ENCODE measurements at regions not wholly inside any gene's neighbourhood (a gene's known extent, or its start where the extent isn't known, plus 50 kb on each side); places are given as distances from the start of the nearest gene placed in this dataset.

DNA sequence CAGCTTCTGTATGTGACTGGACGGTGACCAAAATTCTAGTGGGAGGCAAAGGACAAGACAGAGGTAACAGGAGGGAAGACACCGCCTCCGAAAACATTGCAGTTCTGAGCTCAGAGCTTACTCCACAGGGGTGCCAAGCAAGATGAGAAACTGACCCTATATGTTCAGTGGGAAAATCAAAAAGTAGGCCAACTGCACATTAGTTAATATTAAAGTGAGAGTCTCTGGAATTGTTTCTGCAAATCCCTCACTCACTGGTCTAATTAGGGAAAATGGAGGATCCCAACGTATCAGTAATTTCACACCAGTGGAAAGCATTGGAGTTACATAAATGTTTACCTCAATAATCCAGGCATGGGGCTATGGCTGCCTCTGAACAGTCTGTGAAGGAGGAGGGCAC lies 313.3 kb upstream of the KCNH8 start:
- no peak for DNase-seq (ENCODE audit: low read depth in 3 of 3, low spot score in 1 of 3)

- no peak for DNase-seq (ENCODE audit: low read depth in 3 of 3, low spot score in 1 of 3)
Observed at GRCh38 chr3:18830087-18830486, 318.2 kb upstream of the KCNH8 start.

- DNase-seq (ENCODE audit: low read depth in 3 of 3, low spot score in 1 of 3) = no peak
Observed at GRCh38 chr3:18828637-18829036, 319.7 kb upstream of the KCNH8 start.

GRCh38 chr3:18827664-18828063 lies 320.6 kb upstream of the KCNH8 start:
- no peak for DNase-seq (ENCODE audit: low read depth in 3 of 3, low spot score in 1 of 3)

DNA sequence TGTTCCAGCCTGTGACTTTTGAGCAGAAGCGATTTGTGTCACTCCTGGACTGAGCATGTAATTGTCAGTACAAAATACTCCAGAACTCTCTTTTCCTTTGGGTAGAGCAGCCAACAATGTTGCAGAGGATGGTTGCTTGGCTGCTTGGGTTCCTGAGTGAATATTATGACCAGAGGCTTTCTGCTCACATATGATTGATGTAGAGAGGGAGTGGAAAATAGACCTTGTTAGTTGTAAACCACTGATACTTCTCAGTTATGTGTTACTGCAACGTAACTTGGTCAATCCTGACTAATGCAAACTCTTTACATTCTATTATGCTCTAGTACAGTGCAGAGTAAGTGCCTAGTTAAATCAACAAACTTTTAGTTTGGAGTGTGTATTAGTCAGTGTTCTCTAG lies 322.6 kb upstream of the KCNH8 start:
- no peak for DNase-seq (ENCODE audit: low read depth in 3 of 3, low spot score in 1 of 3)

- DNase-seq (ENCODE audit: low read depth in 3 of 3, low spot score in 1 of 3) = no peak
Observed at GRCh38 chr3:18813300-18813699, 335.0 kb upstream of the KCNH8 start.

- DNase-seq (ENCODE audit: low read depth in 3 of 3, low spot score in 1 of 3) = no peak
Observed at GRCh38 chr3:18812316-18812715, 336.0 kb upstream of the KCNH8 start.

DNA sequence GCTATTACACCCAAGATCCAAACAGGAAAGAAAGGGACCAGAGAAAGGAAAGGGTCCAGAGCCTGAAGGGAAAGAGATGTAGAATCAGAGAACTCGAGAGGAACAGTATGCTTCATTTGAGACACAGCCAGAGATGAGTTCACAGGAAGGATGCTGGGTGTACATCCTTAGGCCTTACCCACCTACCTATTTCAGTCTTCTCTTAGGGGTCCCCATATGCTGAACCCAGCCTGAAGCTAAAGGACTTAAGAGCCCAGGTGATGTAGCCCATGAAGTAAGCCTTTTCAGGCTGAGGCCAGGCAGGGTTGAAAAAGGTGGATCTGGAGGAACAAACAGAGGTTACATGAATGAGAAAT lies 338.0 kb upstream of the KCNH8 start:
- no peak for DNase-seq (ENCODE audit: low read depth in 3 of 3, low spot score in 1 of 3)

DNA sequence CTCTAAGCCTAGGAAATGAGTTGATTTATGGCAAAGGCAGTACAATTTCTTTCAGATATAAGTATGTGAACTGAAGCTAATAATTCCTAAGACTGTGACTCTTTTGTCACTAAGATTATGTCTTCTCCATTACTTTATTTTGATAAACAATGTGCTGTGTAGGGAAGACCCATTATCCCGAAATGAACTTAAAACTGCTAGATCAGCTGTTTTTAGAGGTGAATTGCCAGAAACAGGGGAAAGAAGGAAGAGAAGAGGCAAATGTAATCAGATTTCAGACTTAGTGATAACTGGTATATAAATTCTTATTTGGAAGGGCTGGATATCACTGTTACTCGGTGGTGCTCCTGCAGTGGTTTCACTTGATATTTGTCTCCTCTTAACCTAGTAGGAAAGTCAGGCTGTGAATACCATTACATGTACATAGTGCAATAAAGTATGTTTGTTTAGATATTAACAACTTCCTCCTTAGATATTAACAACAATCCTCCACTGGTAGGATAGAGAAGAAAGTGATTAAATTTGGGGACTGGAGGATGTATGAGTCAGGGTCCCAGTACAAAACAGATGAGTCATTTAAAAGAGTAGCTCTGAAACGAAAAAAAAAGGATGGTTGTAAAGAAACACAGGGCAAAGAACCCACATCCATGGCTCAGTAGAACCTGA lies 338.5 kb upstream of the KCNH8 start:
- no peak for DNase-seq (ENCODE audit: low read depth in 3 of 3, low spot score in 1 of 3)

DNA sequence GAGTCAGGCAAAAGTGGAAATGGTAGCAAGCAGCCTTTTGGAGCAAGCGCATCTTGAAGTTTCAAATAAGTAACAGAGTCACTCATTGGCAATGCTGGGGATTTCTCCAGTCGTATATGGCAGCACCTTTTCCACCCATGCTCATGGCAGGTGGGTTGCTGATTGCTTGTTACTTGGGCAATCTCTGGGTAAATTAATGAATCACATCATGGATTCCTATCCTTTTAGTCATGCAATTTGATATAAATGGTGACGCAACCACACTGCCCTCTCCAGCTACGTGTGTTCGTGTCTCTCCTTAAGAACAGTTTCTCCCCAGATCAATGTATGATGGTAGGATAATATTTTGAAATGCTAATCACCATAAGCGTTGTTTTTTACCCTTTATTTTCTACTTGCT lies 339.9 kb upstream of the KCNH8 start:
- no peak for DNase-seq (ENCODE audit: low read depth in 3 of 3, low spot score in 1 of 3)

DNA sequence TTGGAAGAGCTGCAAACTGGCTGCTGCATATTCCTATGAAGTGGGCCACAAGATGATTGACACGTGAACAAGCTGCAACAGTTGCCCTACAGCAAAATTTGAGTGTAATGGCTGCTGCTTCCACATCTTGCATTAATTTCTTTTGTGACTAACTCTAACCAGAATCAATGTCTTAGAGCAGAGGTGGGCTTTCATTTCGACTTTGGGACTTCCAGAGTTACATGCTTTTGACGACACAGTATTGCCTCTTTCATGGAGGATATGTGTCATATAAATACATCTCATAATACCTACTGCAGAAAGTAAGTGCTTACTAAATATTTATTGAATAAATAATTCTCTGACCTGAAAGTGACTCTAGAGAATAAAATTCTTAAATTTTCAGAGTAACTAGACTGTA lies 340.7 kb upstream of the KCNH8 start:
- no peak for DNase-seq (ENCODE audit: low read depth in 3 of 3, low spot score in 1 of 3)

- DNase-seq (ENCODE audit: low read depth in 3 of 3, low spot score in 1 of 3) = no peak
Observed at GRCh38 chr3:18806633-18807032, 341.7 kb upstream of the KCNH8 start.

DNA sequence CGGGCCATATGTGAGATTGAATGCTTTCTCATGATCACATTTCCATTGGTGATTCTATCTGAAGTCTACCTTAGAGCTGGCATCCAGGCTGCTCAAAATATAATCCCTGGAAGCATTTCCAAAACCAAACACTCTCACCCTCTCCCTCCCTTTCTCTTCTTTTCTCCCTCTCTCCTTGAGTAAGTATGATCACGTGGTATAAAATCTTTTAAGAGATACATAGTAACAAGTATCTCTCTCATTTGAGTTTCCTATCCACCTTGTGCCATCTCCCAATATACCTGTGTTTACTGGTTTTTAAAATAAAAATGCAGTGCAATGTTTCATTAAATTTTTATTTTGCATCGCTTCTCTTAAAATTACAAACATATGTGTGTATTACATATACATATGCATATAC lies 350.9 kb upstream of the KCNH8 start:
- no peak for DNase-seq (ENCODE audit: low read depth in 3 of 3, low spot score in 1 of 3)

GRCh38 chr3:18795078-18795477 lies 353.2 kb upstream of the KCNH8 start:
- no peak for DNase-seq (ENCODE audit: low read depth in 3 of 3, low spot score in 1 of 3)

DNA sequence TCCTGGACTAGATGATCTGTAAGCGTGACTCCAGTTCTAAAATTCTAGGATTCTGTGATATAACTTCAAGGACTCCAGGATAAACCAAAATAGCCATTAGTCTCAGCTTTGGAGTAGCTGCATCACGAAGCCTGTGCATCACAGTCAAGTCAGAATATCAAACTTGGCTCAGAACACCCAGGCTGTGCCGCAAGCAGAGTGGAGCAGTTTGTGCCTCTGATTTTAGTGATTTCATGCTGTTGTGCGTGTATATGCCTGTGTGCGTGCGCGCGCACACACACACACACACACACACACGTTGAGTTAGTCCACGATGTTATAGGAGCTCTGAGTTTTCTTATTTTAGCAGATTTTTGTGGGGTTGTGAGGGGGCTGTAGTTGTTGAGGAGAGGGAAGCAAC lies 356.6 kb upstream of the KCNH8 start:
- no peak for DNase-seq (ENCODE audit: low read depth in 3 of 3, low spot score in 1 of 3)

GRCh38 chr3:18791182-18791581 lies 357.1 kb upstream of the KCNH8 start:
- no peak for DNase-seq (ENCODE audit: low read depth in 3 of 3, low spot score in 1 of 3)

DNA sequence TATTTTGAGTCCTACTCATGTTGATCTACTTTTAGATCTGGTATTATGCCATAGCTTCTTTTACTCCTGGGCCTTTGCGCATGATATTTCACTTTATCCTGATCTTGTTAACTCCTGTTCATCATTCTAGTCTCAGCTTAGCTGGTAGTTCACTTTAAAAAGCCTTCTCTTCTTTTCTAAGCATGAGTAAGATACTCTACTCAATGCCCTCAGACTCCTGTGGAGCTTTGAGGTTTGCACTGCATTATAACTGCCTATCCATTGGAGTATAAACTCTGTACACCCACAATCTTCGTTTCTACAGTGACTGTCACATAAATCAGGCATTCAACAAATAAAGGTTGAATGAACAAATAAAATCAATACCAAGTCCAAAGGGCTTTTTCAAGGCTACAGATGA lies 357.9 kb upstream of the KCNH8 start:
- no peak for DNase-seq (ENCODE audit: low read depth in 3 of 3, low spot score in 1 of 3)

- no peak for DNase-seq (ENCODE audit: low read depth in 3 of 3, low spot score in 1 of 3)
Observed at GRCh38 chr3:18789734-18790133, 358.6 kb upstream of the KCNH8 start.

DNA sequence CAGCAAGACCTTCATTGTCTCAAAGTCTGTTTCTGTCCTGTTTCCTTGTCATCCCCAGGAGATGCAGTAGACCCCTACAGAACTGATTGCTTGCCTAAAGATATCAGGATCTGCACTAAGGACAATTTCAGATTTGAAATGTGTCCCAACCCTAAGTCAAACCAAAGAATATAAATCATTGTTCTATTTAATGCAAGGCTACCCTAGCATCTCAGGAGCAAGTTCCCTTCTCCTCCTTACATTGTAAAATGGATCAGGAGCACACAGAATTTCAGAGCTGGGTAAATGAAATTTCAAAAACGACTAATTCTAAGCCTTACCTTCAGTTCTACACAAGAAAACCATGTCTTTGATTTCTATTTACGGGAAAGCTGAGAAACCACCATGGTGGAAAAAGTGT lies 360.9 kb upstream of the KCNH8 start:
- no peak for DNase-seq (ENCODE audit: low read depth in 3 of 3, low spot score in 1 of 3)

GRCh38 chr3:18786650-18787323 lies 361.5 kb upstream of the KCNH8 start:
- no peak for DNase-seq (ENCODE audit: low read depth in 3 of 3, low spot score in 1 of 3)

GRCh38 chr3:18782191-18782590 lies 357.1 kb upstream of the SATB1 start:
- no peak for DNase-seq (ENCODE audit: low read depth in 3 of 3, low spot score in 1 of 3)

- no peak for DNase-seq (ENCODE audit: low read depth in 3 of 3, low spot score in 1 of 3)
Observed at GRCh38 chr3:18780959-18781358, 355.8 kb upstream of the SATB1 start.

DNA sequence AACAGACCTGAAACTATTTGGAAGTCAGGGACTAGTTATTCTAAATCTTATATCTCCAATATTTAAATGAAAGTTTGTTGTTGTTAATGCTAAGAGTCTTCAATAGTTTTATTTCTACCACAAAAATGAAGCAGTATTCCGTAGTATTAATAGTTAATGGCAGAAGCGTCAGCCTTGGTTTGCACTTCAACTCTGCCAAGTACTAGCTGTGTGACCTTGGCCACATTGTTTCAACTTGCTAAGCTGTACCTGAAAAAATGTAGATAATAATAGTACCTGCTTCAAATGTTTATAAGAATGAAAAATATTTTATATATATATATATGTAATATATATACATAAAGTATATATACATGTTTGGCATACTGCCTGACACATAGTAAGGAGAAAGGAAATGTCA lies 354.6 kb upstream of the SATB1 start:
- no peak for DNase-seq (ENCODE audit: low read depth in 3 of 3, low spot score in 1 of 3)

Measured in stimulated activated CD4-positive, alpha-beta T cell treated with anti-CD3 and anti-CD28 coated beads, TNF-alpha, amount 100 ng/mL, for 1 hour (primary cell).